Adrenal gland (tissue), 5 donors: ENCODE measurements at regions not wholly inside any gene's neighbourhood (a gene's known extent, or its start where the extent isn't known, plus 50 kb on each side); places are given as distances from the start of the nearest gene placed in this dataset.

ENCODE experiments used
- CTCF ChIP-seq, 6 experiments: fragments of 450-650 bp in 4 of 6; fragments of 200-600 bp in 2 of 6; sonication (generic) in 1 of 6; IDR thresholded peaks; 1 replicate in 5 of 6; 2 replicates in 1 of 6; pipeline versions ENCODE4 v1.5.1 to v1.8.0; 2016 to 2021; ENCODE audit warnings: antibody characterized with exemption in 6 of 6, mild to moderate bottlenecking in 2 of 6, moderate library complexity in 1 of 6
- POLR2A ChIP-seq, 2 donors: fragments of 450-650 bp; IDR thresholded peaks; one replicate each; pipeline ENCODE4 v1.6.1; 2017; ENCODE audit warnings: antibody characterized with exemption in 2 of 2, mild to moderate bottlenecking in 2 of 2, moderate library complexity in 1 of 2
- donor health status: DM: no; HTN: no; CAD: no.

DNA sequence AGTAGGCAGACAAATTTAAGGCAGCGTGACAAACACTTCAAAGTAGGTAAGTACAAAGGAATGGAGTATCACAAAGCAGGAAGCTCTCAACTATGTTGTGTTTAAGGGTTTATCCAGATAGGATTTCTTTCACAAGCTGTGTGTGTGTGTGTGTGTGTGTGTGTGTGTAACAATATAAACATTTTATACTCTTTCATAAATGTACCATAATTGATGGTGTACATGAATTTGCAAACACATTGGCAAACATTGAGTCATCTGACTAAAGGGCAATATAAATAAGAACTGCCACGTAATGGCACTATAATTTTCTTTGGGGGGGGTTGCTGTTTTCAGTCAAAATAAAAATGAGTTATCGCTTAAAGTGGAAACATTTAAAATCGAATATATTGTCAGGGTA is 1004.4 kb upstream of the DDX18 start:
- no peak for TF ChIP-seq CTCF (IDR thresholded peaks at IDR 0.05)
- no peak for TF ChIP-seq POLR2A (IDR thresholded peaks at IDR 0.05)
